ENCODE measurements at regions not wholly inside any gene's neighbourhood (a gene's known extent, or its start where the extent isn't known, plus 50 kb on each side); places are given as distances from the start of the nearest gene placed in this dataset.

GRCh38 chr4:106429885-106430284, 61.3 kb upstream of the GIMD1 start:
- TF ChIP-seq POLR2A (IDR thresholded peaks at IDR 0.05; ENCODE audit: low read depth, low read length) (no peak), BACH1 (IDR thresholded peaks at IDR 0.05; ENCODE audit: borderline replicate concordance) (no peak), ZNF274 (IDR thresholded peaks at IDR 0.05; ENCODE audit: insufficient read depth, insufficient read length) (no peak), CBX3 (IDR thresholded peaks at IDR 0.05; ENCODE audit: borderline replicate concordance, low read depth) (no peak), ZSCAN29 (IDR thresholded peaks at IDR 0.05) (no peak), USF2 (IDR thresholded peaks at IDR 0.05; ENCODE audit: borderline replicate concordance, low read depth, low read length) (no peak), CREB1 (IDR thresholded peaks at IDR 0.05; ENCODE audit: low read depth) (no peak), FOXM1 (IDR thresholded peaks at IDR 0.05; ENCODE audit: low read depth, low read length) (no peak), RB1 (IDR thresholded peaks at IDR 0.05; ENCODE audit: borderline replicate concordance) (no peak), CHD1 (IDR thresholded peaks at IDR 0.05; ENCODE audit: low read depth, low read length) (no peak), EED (IDR thresholded peaks at IDR 0.05; ENCODE audit: low read depth) (no peak)
- TF ChIP-seq, protein P1, sequence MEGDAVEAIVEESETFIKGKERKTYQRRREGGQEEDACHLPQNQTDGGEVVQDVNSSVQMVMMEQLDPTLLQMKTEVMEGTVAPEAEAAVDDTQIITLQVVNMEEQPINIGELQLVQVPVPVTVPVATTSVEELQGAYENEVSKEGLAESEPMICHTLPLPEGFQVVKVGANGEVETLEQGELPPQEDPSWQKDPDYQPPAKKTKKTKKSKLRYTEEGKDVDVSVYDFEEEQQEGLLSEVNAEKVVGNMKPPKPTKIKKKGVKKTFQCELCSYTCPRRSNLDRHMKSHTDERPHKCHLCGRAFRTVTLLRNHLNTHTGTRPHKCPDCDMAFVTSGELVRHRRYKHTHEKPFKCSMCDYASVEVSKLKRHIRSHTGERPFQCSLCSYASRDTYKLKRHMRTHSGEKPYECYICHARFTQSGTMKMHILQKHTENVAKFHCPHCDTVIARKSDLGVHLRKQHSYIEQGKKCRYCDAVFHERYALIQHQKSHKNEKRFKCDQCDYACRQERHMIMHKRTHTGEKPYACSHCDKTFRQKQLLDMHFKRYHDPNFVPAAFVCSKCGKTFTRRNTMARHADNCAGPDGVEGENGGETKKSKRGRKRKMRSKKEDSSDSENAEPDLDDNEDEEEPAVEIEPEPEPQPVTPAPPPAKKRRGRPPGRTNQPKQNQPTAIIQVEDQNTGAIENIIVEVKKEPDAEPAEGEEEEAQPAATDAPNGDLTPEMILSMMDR (IDR thresholded peaks at IDR 0.05 in 2 of 3, conservative IDR thresholded peaks at IDR 0.05 in 1 of 3; ENCODE audit: control insufficient read depth in 2 of 3, extremely low read depth in 1 of 3, insufficient read depth in 1 of 3, low read depth in 3 of 3, low read length in 3 of 3): no peak
